ENCODE measurements at regions not wholly inside any gene's neighbourhood (a gene's known extent, or its start where the extent isn't known, plus 50 kb on each side); places are given as distances from the start of the nearest gene placed in this dataset.

DNA sequence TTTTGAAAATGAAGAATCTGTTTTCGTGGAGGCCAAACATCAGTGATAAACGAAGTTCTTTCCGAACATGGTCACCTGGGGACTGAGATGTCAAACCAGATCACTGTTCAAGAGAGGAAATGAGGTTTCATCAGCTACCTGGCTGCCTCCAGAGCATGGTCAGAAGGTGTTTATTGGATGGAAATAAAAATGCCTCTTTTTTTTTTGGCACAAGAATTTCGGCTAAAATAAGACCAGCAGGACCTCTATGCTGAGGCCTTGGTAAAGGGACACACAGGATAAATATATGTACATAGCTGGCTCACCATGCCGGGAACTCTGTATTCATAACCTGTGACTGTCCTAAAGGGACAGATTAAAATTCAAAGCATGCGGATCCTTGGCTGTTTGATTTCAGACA lies 135.3 kb downstream of the UTP18 start:
- H3K14ac ChIP-seq (ENCODE audit: low read length in 2 of 2): no peak overlapping the region
- no peak overlapping the region for H3K4me2 ChIP-seq (ENCODE audit: low read length, poor library complexity, severe bottlenecking)
- H3K9ac ChIP-seq (ENCODE audit: low read length): no peak overlapping the region
- no peak overlapping the region for H2BK5ac ChIP-seq (ENCODE audit: low read depth, low read length, poor library complexity, severe bottlenecking)
- no peak overlapping the region for H3K27ac ChIP-seq (ENCODE audit: low read length, poor library complexity, severe bottlenecking)
- no peak for DNase-seq
- peaks cover 13% of the 10 kb centered on the region for H3K4me1 ChIP-seq (ENCODE audit: control insufficient read depth, insufficient read depth, low read depth, low read length)
- H3K27me3 ChIP-seq (ENCODE audit: control insufficient read depth in 1 of 2, insufficient read depth in 1 of 2, low read length in 2 of 2): peaks cover 0 to 3% of the 10 kb centered on the region in 2 experiments
- H2BK15ac ChIP-seq (ENCODE audit: low read depth, poor library complexity, severe bottlenecking): no peak overlapping the region
- H2AK5ac ChIP-seq (ENCODE audit: low read length, severe bottlenecking): no peak overlapping the region
- H2BK12ac ChIP-seq (ENCODE audit: low read length in 2 of 2): no peak overlapping the region
- no peaks in the 10 kb centered on the region for H3K79me1 ChIP-seq (replicated peaks; ENCODE audit: low read length, poor library complexity, severe bottlenecking)
- H3K36me3 ChIP-seq (ENCODE audit: control insufficient read depth in 1 of 2, insufficient read depth in 2 of 2, low read depth in 1 of 2, low read length in 2 of 2): no peaks in the 10 kb centered on the region
- H4K91ac ChIP-seq (ENCODE audit: low read length): no peak overlapping the region
- 81% methylated on average over 6 of the region's 6 CpGs for WGBS
- no peaks in the 10 kb centered on the region for H3K9me3 ChIP-seq (ENCODE audit: control insufficient read depth, low read length)
- no peak overlapping the region for H4K8ac ChIP-seq (ENCODE audit: low read length)
- H3K4me3 ChIP-seq (ENCODE audit: insufficient read depth in 1 of 2, low read depth in 1 of 2, low read length in 2 of 2): no peak overlapping the region
- no peak overlapping the region for H3K4ac ChIP-seq (ENCODE audit: low read depth in 1 of 2, low read length in 2 of 2)
- no peak overlapping the region for H2AFZ ChIP-seq (ENCODE audit: low read depth, low read length)
- H3K18ac ChIP-seq (ENCODE audit: low read depth in 1 of 2, low read length in 2 of 2): no peak overlapping the region
- no peak overlapping the region for H2BK120ac ChIP-seq (ENCODE audit: low read depth, low read length)
- H3K23ac ChIP-seq (ENCODE audit: low read length in 2 of 2): no peak overlapping the region

DNA sequence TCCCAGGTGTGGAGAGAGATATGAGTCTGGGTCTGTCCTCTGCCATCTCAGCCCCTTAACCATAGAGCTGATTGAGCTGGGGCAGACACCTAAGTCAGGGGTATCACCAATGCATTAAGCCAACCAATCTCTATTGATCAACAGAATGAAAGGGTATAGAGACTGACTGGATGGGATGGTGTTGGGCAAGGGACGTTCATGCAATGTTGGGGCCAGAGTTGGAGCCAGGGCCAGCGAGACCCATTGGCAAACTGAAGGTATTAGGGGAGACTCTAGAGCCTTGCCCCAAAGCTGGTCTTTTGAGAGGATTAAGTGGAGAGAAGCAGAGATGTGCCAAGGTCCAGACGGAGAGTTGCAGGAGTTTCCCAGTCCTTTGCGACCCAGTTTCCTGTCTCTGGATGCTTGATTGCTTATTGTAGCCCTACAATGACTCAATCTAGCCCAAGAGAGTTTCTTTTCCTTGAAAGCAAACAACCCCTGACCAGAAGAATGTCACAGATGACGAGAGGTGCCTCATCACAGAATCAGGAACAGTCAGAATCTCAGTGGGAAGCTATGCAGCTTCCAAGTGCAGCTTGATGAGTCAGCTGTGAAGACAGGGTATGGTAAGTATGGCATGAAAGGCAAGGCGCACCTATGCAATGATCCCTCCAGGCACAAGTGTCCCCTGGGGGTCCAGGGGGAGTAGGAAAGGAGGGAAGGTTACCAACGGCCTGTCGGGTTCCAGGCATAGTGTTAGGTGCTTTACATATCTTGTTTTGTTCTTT lies 137.2 kb downstream of the UTP18 start:
- H3K36me3 ChIP-seq (ENCODE audit: control insufficient read depth in 1 of 2, insufficient read depth in 2 of 2, low read depth in 1 of 2, low read length in 2 of 2): no peaks in the 10 kb centered on the region
- no peaks in the 10 kb centered on the region for H3K9me3 ChIP-seq (ENCODE audit: control insufficient read depth, low read length)
- H3K4me1 ChIP-seq (ENCODE audit: control insufficient read depth, insufficient read depth, low read depth, low read length): peaks cover 10% of the 10 kb centered on the region
- H3K27ac ChIP-seq (ENCODE audit: low read length, poor library complexity, severe bottlenecking): no peak overlapping the region
- no peak overlapping the region for H3K18ac ChIP-seq (ENCODE audit: low read depth in 1 of 2, low read length in 2 of 2)
- no peak overlapping the region for H2AK5ac ChIP-seq (ENCODE audit: low read length, severe bottlenecking)
- no peak overlapping the region for H3K4ac ChIP-seq (ENCODE audit: low read depth in 1 of 2, low read length in 2 of 2)
- H4K8ac ChIP-seq (ENCODE audit: low read length): no peak overlapping the region
- no peak for DNase-seq
- no peaks in the 10 kb centered on the region for H3K27me3 ChIP-seq (ENCODE audit: control insufficient read depth in 1 of 2, insufficient read depth in 1 of 2, low read length in 2 of 2)
- H2BK12ac ChIP-seq (ENCODE audit: low read length in 2 of 2): no peak overlapping the region
- no peak overlapping the region for H2AFZ ChIP-seq (ENCODE audit: low read depth, low read length)
- no peaks in the 10 kb centered on the region for H3K79me1 ChIP-seq (replicated peaks; ENCODE audit: low read length, poor library complexity, severe bottlenecking)
- H3K14ac ChIP-seq (ENCODE audit: low read length in 2 of 2): no peak overlapping the region
- H2BK15ac ChIP-seq (ENCODE audit: low read depth, poor library complexity, severe bottlenecking): no peak overlapping the region
- no peak overlapping the region for H4K91ac ChIP-seq (ENCODE audit: low read length)
- H2BK5ac ChIP-seq (ENCODE audit: low read depth, low read length, poor library complexity, severe bottlenecking): no peak overlapping the region
- no peak overlapping the region for H2BK120ac ChIP-seq (ENCODE audit: low read depth, low read length)
- no peak overlapping the region for H3K4me3 ChIP-seq (ENCODE audit: insufficient read depth in 1 of 2, low read depth in 1 of 2, low read length in 2 of 2)
- H3K4me2 ChIP-seq (ENCODE audit: low read length, poor library complexity, severe bottlenecking): no peak overlapping the region
- H3K23ac ChIP-seq (ENCODE audit: low read length in 2 of 2): no peak overlapping the region
- WGBS: 52% methylated on average over 7 of the region's 8 CpGs
- H3K9ac ChIP-seq (ENCODE audit: low read length): no peak overlapping the region

DNA sequence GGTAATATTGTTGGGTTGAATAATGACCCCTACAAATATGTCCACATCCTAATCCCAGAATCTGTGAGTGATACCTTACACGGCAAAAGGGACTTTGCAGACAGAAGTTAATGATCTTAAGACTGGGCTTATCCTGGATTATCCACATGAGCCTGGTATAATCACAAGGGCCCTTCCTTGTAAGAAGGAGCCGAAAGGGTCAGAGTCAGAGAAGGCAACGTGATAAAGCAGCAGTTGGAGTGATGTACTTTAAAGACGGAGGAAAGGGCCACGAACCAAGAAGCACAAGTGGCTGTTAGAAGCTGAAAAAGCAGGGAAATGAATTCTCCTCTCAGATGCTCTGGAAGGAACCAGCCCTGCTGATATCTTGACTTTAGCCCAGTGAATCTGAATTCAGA lies 137.8 kb downstream of the UTP18 start:
- Histone ChIP-seq H3K79me1 (replicated peaks; ENCODE audit: low read length, poor library complexity, severe bottlenecking) (no peaks in the 10 kb centered on the region), H2BK120ac (ENCODE audit: low read depth, low read length) (no peak overlapping the region), H2AK5ac (ENCODE audit: low read length, severe bottlenecking) (peak overlapping the region; percentile 26), H3K27me3 (ENCODE audit: control insufficient read depth in 1 of 2, insufficient read depth in 1 of 2, low read length in 2 of 2) (no peaks in the 10 kb centered on the region), H3K14ac (ENCODE audit: low read length in 2 of 2) (no peak overlapping the region), H3K9ac (ENCODE audit: low read length) (no peak overlapping the region), H2BK5ac (ENCODE audit: low read depth, low read length, poor library complexity, severe bottlenecking) (no peak overlapping the region), H2AFZ (ENCODE audit: low read depth, low read length) (no peak overlapping the region), H2BK12ac (ENCODE audit: low read length in 2 of 2) (no peak overlapping the region), H3K9me3 (ENCODE audit: control insufficient read depth, low read length) (no peaks in the 10 kb centered on the region), H3K23ac (ENCODE audit: low read length in 2 of 2) (no peak overlapping the region), H3K18ac (ENCODE audit: low read depth in 1 of 2, low read length in 2 of 2) (no peak overlapping the region), H3K4me3 (ENCODE audit: insufficient read depth in 1 of 2, low read depth in 1 of 2, low read length in 2 of 2) (no peak overlapping the region), H3K4me2 (ENCODE audit: low read length, poor library complexity, severe bottlenecking) (no peak overlapping the region), H3K4me1 (ENCODE audit: control insufficient read depth, insufficient read depth, low read depth, low read length) (peaks cover 10% of the 10 kb centered on the region), H2BK15ac (ENCODE audit: low read depth, poor library complexity, severe bottlenecking) (no peak overlapping the region), H3K27ac (ENCODE audit: low read length, poor library complexity, severe bottlenecking) (no peak overlapping the region), H3K36me3 (ENCODE audit: control insufficient read depth in 1 of 2, insufficient read depth in 2 of 2, low read depth in 1 of 2, low read length in 2 of 2) (no peaks in the 10 kb centered on the region), H4K8ac (ENCODE audit: low read length) (no peak overlapping the region), H3K4ac (ENCODE audit: low read depth in 1 of 2, low read length in 2 of 2) (no peak overlapping the region), H4K91ac (ENCODE audit: low read length) (no peak overlapping the region)
- no peak for DNase-seq
- 66% methylated on average over 5 of the region's 5 CpGs for WGBS

- H3K4me3 ChIP-seq (ENCODE audit: insufficient read depth in 1 of 2, low read depth in 1 of 2, low read length in 2 of 2): no peak overlapping the region
- WGBS: 59% methylated on average over 4 of the region's 4 CpGs
- no peaks in the 10 kb centered on the region for H3K27me3 ChIP-seq (ENCODE audit: control insufficient read depth in 1 of 2, insufficient read depth in 1 of 2, low read length in 2 of 2)
- H3K23ac ChIP-seq (ENCODE audit: low read length in 2 of 2): no peak overlapping the region
- H2BK5ac ChIP-seq (ENCODE audit: low read depth, low read length, poor library complexity, severe bottlenecking): no peak overlapping the region
- no peak overlapping the region for H2BK120ac ChIP-seq (ENCODE audit: low read depth, low read length)
- H3K18ac ChIP-seq (ENCODE audit: low read depth in 1 of 2, low read length in 2 of 2): no peak overlapping the region
- no peak overlapping the region for H4K8ac ChIP-seq (ENCODE audit: low read length)
- H2AFZ ChIP-seq (ENCODE audit: low read depth, low read length): no peak overlapping the region
- H2AK5ac ChIP-seq (ENCODE audit: low read length, severe bottlenecking): no peak overlapping the region
- no peaks in the 10 kb centered on the region for H3K79me1 ChIP-seq (replicated peaks; ENCODE audit: low read length, poor library complexity, severe bottlenecking)
- H3K4me2 ChIP-seq (ENCODE audit: low read length, poor library complexity, severe bottlenecking): no peak overlapping the region
- H2BK15ac ChIP-seq (ENCODE audit: low read depth, poor library complexity, severe bottlenecking): no peak overlapping the region
- H3K4me1 ChIP-seq (ENCODE audit: control insufficient read depth, insufficient read depth, low read depth, low read length): peaks cover 10% of the 10 kb centered on the region
- H2BK12ac ChIP-seq (ENCODE audit: low read length in 2 of 2): no peak overlapping the region
- H3K9ac ChIP-seq (ENCODE audit: low read length): no peak overlapping the region
- no peak for DNase-seq
- no peaks in the 10 kb centered on the region for H3K9me3 ChIP-seq (ENCODE audit: control insufficient read depth, low read length)
- H3K27ac ChIP-seq (ENCODE audit: low read length, poor library complexity, severe bottlenecking): no peak overlapping the region
- no peak overlapping the region for H4K91ac ChIP-seq (ENCODE audit: low read length)
- no peaks in the 10 kb centered on the region for H3K36me3 ChIP-seq (ENCODE audit: control insufficient read depth in 1 of 2, insufficient read depth in 2 of 2, low read depth in 1 of 2, low read length in 2 of 2)
- no peak overlapping the region for H3K14ac ChIP-seq (ENCODE audit: low read length in 2 of 2)
- no peak overlapping the region for H3K4ac ChIP-seq (ENCODE audit: low read depth in 1 of 2, low read length in 2 of 2)
Measured at GRCh38 chr17:51398687-51399086, 138.3 kb downstream of the UTP18 start.
